ENCODE measurements at regions not wholly inside any gene's neighbourhood (a gene's known extent, or its start where the extent isn't known, plus 50 kb on each side); places are given as distances from the start of the nearest gene placed in this dataset.

DNA sequence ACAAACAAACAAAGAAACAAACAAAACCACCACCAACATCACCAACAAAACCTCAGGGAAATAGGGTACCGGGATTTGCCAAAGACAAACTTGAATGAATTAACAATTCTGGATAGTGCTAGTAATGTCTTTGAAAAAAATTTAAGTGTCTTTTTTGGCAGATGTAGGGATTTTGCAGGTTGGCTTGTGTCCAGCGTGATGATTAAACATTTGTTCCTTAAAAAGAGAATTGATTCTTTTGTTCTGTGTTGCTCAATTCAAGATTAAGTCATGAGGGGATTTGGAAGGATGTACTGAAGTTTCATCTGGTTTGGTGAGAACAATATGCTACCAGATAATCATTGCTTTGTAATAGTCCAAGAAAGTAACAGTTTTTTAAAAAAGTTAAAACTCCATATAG, 125.1 kb upstream of the HS3ST5 start:
- in situ Hi-C loops (cut with MboI) = no loop called here
- no TSS peak for BruUV-seq (replicated peaks)
- Histone ChIP-seq H3K4me1 (replicated peaks in 1 of 2; ENCODE audit: control insufficient read depth in 2 of 2, insufficient read depth in 2 of 2, low read length in 2 of 2) (no peaks in the 10 kb centered on the region), H3K4me2 (ENCODE audit: insufficient read depth, low read length) (no peak overlapping the region), H3K9me1 (ENCODE audit: control insufficient read depth, insufficient read depth, low read length) (no peaks in the 10 kb centered on the region), H3K9me3 (replicated peaks; ENCODE audit: control insufficient read depth, insufficient read depth, low read depth, low read length) (no peaks in the 10 kb centered on the region), H4K20me1 (replicated peaks; ENCODE audit: control insufficient read depth, insufficient read depth, low read length) (no peaks in the 10 kb centered on the region), H2AFZ (ENCODE audit: low read depth, low read length) (no peak overlapping the region), H3K9ac (ENCODE audit: insufficient read depth in 1 of 2, low read depth in 2 of 2, low read length in 2 of 2) (no peak overlapping the region), H3K79me2 (ENCODE audit: control insufficient read depth, insufficient read depth, low read length) (no peaks in the 10 kb centered on the region), H3K4me3 (no peak overlapping the region), H3K36me3 (ENCODE audit: control insufficient read depth, insufficient read depth, low read length) (no peaks in the 10 kb centered on the region), H3K27ac (ENCODE audit: extremely low read depth, low read depth, low read length) (no peak overlapping the region), H3K27me3 (ENCODE audit: control insufficient read depth in 2 of 2, insufficient read depth in 2 of 2, low read length in 2 of 2) (no peaks in the 10 kb centered on the region)
- ChIA-PET CTCF (ENCODE audit: low intra/inter-chr PET ratio) (no interaction called here), POLR2A (no interaction called here)
- no peak for TF ChIP-seq GATA2 (CRISPR knock-in tag; IDR thresholded peaks at IDR 0.05)
- no peak for TF ChIP-seq ZBTB9 (CRISPR knock-in tag; IDR thresholded peaks at IDR 0.05)
- TF ChIP-seq ETV1 (tag; conservative IDR thresholded peaks at IDR 0.05; ENCODE audit: low read depth) = no peak
- TF ChIP-seq ZNF592 (IDR thresholded peaks at IDR 0.05) = no peak
- TF ChIP-seq ZNF830 (CRISPR knock-in tag; IDR thresholded peaks at IDR 0.05) = no peak
- no peak for TF ChIP-seq XRCC4 (IDR thresholded peaks at IDR 0.05; ENCODE audit: extremely low read depth, insufficient read depth, insufficient read length)
- no peak for TF ChIP-seq MCM5 (IDR thresholded peaks at IDR 0.05; ENCODE audit: low read depth)
- TF ChIP-seq LEF1 (IDR thresholded peaks at IDR 0.05) = no peak
- no peak for TF ChIP-seq SMARCA5 (IDR thresholded peaks at IDR 0.05)
- TF ChIP-seq TAF1 (IDR thresholded peaks at IDR 0.05; ENCODE audit: control insufficient read depth, extremely low read depth, insufficient read depth, low read length, severe bottlenecking) = no peak
- TF ChIP-seq SIX5 (IDR thresholded peaks at IDR 0.05; ENCODE audit: borderline replicate concordance in 1 of 2, insufficient read depth in 1 of 2, low read depth in 1 of 2, low read length in 2 of 2) = no peak
- TF ChIP-seq TFAM (CRISPR knock-in tag; conservative IDR thresholded peaks at IDR 0.05) = no peak
- no peak for TF ChIP-seq IRF1 (CRISPR knock-in tag; IDR thresholded peaks at IDR 0.05; ENCODE audit: borderline replicate concordance)
- no peak for TF ChIP-seq ZNF41 (CRISPR knock-in tag; conservative IDR thresholded peaks at IDR 0.05)
- FAIRE-seq (no peak), DNase-seq (ENCODE audit: extremely low read depth in 1 of 4, low spot score in 3 of 4) (no peak), ATAC-seq (no peak)
- 0% methylated on average over 2 of the region's 2 CpGs for WGBS (ENCODE audit: insufficient coverage, low coverage, missing lambda C conversion rate)
- intact Hi-C loops (cut with micrococcal nuclease) = no loop called here

Data from K562 (cell line).